GM12874 (cell line): ENCODE measurements at regions not wholly inside any gene's neighbourhood (a gene's known extent, or its start where the extent isn't known, plus 50 kb on each side); places are given as distances from the start of the nearest gene placed in this dataset.

ENCODE experiments used
- CTCF ChIP-seq: IDR thresholded peaks from 2 replicates; pipeline ENCODE4 v1.5.1; 2011; ENCODE audit warnings: low read depth, mild to moderate bottlenecking, control low read depth, low read length, moderate library complexity; ENCODE audit not compliant: insufficient read depth

GRCh38 chr20:55158446-55158845 lies 683.1 kb downstream of the DOK5 start:
- TF ChIP-seq CTCF = no peak

GRCh38 chr20:55155360-55155759 lies 680.0 kb downstream of the DOK5 start:
- no peak for TF ChIP-seq CTCF

GRCh38 chr20:55153001-55153645 lies 677.7 kb downstream of the DOK5 start:
- TF ChIP-seq CTCF = no peak

- no peak for TF ChIP-seq CTCF
Measured at GRCh38 chr20:55151171-55151570, 675.8 kb downstream of the DOK5 start.

GRCh38 chr20:55143601-55144000 lies 668.2 kb downstream of the DOK5 start:
- no peak for TF ChIP-seq CTCF

GRCh38 chr20:55142932-55143331 lies 667.5 kb downstream of the DOK5 start:
- TF ChIP-seq CTCF = no peak

- no peak for TF ChIP-seq CTCF
Measured at GRCh38 chr20:55140631-55141030, 665.2 kb downstream of the DOK5 start.

- no peak for TF ChIP-seq CTCF
Measured at GRCh38 chr20:55139173-55139765, 663.9 kb downstream of the DOK5 start.
